HepG2 (cell line): ENCODE measurements at regions not wholly inside any gene's neighbourhood (a gene's known extent, or its start where the extent isn't known, plus 50 kb on each side); places are given as distances from the start of the nearest gene placed in this dataset.

Experiments
- ATAC-seq: fragments of 200-7000 bp; cut with Tn5 transposase; 3 replicates; pipeline ENCODE4 v1.9.1; 2020; ENCODE audit warnings: mild to moderate bottlenecking, moderate library complexity
- BruUV-seq: library from RNA; stranded (reverse); fragments of 400-500 nt; replicated peaks from 2 replicates; lab custom pipeline; 2021; lab: Mats Ljungman, UMichigan
- CTCF ChIA-PET: fragments of 300-600 bp; formaldehyde crosslinking; extraction: SDS; loops from one replicate; lab custom pipeline; 2021; ENCODE audit warnings: low total read pairs, inconsistent platforms, low intra/inter-chr PET ratio; lab: Yijun Ruan, JAX
- POLR2A ChIA-PET: fragments of 350-600 bp; sonication (Branson Sonifier 250); formaldehyde crosslinking; loops from one replicate; lab custom pipeline; 2020; ENCODE audit warnings: antibody characterized with exemption, inconsistent platforms; lab: Yijun Ruan, JAX
- DNase-seq: peaks from one replicate; pipeline ENCODE4 v3.0.0-alpha.2; 2015; ENCODE audit warnings: low spot score
- FAIRE-seq: peaks from 3 replicates; lab custom pipeline; 2011; peaks lifted over from hg19 to GRCh38; lab: Jason Lieb, UNC
- H2AFZ ChIP-seq: one replicate; pipeline ENCODE4 v1.6.1; 2011; ENCODE audit warnings: low read length, inconsistent platforms
- H3K27ac ChIP-seq: fragments of 300-600 bp; 3 replicates; pipeline ENCODE4 v1.8.0; 2011; ENCODE audit warnings: mixed run types, mild to moderate bottlenecking, mixed read lengths, low read length, inconsistent platforms; ENCODE audit not compliant: insufficient read depth; ENCODE audit errors: extremely low read length
- H3K27me3 ChIP-seq, 2 experiments: fragments of 200-600 bp in 1 of 2; 2 replicates in 1 of 2; 3 replicates in 1 of 2; pipeline versions ENCODE4 v1.6.0 to v1.8.0; 2011; ENCODE audit warnings: low read length in 2 of 2, mild to moderate bottlenecking in 2 of 2, moderate library complexity in 2 of 2, inconsistent platforms in 1 of 2; ENCODE audit not compliant: insufficient read depth in 2 of 2, control insufficient read depth in 1 of 2
- H3K36me3 ChIP-seq, 2 experiments: fragments of 200-600 bp in 1 of 2; replicated peaks in 1 of 2; 2 replicates in 1 of 2; 3 replicates in 1 of 2; pipeline versions ENCODE4 v1.5.1 to v1.8.0; 2011; ENCODE audit warnings: low read length in 2 of 2, inconsistent platforms in 1 of 2; ENCODE audit not compliant: insufficient read depth in 2 of 2, control insufficient read depth in 1 of 2
- H3K4me1 ChIP-seq: 2 replicates; pipeline ENCODE4 v1.5.1; 2012; ENCODE audit warnings: low read length, inconsistent platforms; ENCODE audit not compliant: insufficient read depth
- H3K4me2 ChIP-seq: 2 replicates; pipeline ENCODE4 v1.6.0; 2011; ENCODE audit warnings: low read depth, low read length, inconsistent platforms
- H3K4me3 ChIP-seq, 3 experiments: fragments of 200-600 bp in 1 of 3; sonication (generic), shearing (Covaris generic) in 1 of 3; replicated peaks in 1 of 3; 2 replicates each; pipeline ENCODE4 v1.5.1; 2011 to 2016; ENCODE audit warnings: low read length in 3 of 3, inconsistent platforms in 2 of 3, low read depth in 2 of 3, mild to moderate bottlenecking in 2 of 3, control low read depth in 1 of 3, mixed read lengths in 1 of 3; ENCODE audit not compliant: insufficient read depth in 1 of 3
- H3K79me2 ChIP-seq: one replicate; pipeline ENCODE4 v1.6.1; 2011; ENCODE audit warnings: low read length, inconsistent platforms; ENCODE audit not compliant: insufficient read depth
- H3K9ac ChIP-seq: 2 replicates; pipeline ENCODE4 v1.6.0; 2011; ENCODE audit warnings: mild to moderate bottlenecking, low read depth, low read length, inconsistent platforms; ENCODE audit not compliant: insufficient read depth
- H3K9me3 ChIP-seq: 2 replicates; pipeline ENCODE4 v1.5.1; 2012; ENCODE audit warnings: mild to moderate bottlenecking, low read length
- H4K20me1 ChIP-seq: 2 replicates; pipeline ENCODE4 v1.6.0; 2011; ENCODE audit warnings: inconsistent platforms, mild to moderate bottlenecking, low read length, moderate library complexity; ENCODE audit not compliant: insufficient read depth
- CEBPB ChIP-seq: IDR thresholded peaks from 2 replicates; pipeline ENCODE4 v1.6.1; 2011; ENCODE audit warnings: low read depth, low read length, improper control_type of control experiment, borderline replicate concordance
- FOXA1 ChIP-seq, 2 experiments: fragments of 450-650 bp in 1 of 2; sonication (generic) in 1 of 2; formaldehyde crosslinking in 1 of 2; IDR thresholded peaks; 2 replicates each; pipeline versions ENCODE4 v1.4.0 to v1.6.1; 2016 to 2020; ENCODE audit warnings: missing genetic modification reagents in 1 of 2
- HNRNPL ChIP-seq: fragments of 200-400 bp; formaldehyde crosslinking; IDR thresholded peaks from 2 replicates; pipeline ENCODE4 v1.6.1; 2017; ENCODE audit warnings: mild to moderate bottlenecking, low read depth, low read length
- KDM4B ChIP-seq: sonication (generic); formaldehyde crosslinking; IDR thresholded peaks from 2 replicates; pipeline ENCODE4 v1.4.0; 2020; ENCODE audit warnings: missing genetic modification reagents
- KLF15 ChIP-seq: sonication (generic); formaldehyde crosslinking; IDR thresholded peaks from 2 replicates; pipeline ENCODE4 v1.8.1; 2023; ENCODE audit warnings: borderline replicate concordance, mild to moderate bottlenecking, inconsistent platforms, missing genetic modification reagents, mixed read lengths
- MXD4 ChIP-seq: IDR thresholded peaks from 2 replicates; pipeline ENCODE4 v1.6.1; 2016; ENCODE audit warnings: mild to moderate bottlenecking, missing biosample characterization, missing genetic modification reagents
- PHF20 ChIP-seq: sonication (generic); formaldehyde crosslinking; IDR thresholded peaks from 2 replicates; pipeline ENCODE4 v1.5.0; 2020; ENCODE audit warnings: mild to moderate bottlenecking, missing genetic modification reagents
- TAF15 ChIP-seq: fragments of 200-400 bp; formaldehyde crosslinking; IDR thresholded peaks from one replicate; pipeline ENCODE4 v1.6.1; 2018; ENCODE audit warnings: mild to moderate bottlenecking, low read depth, low read length; ENCODE audit not compliant: poor library complexity, severe bottlenecking
- ZBTB38 ChIP-seq: sonication (generic); formaldehyde crosslinking; IDR thresholded peaks from 2 replicates; pipeline ENCODE4 v1.5.1; 2020; ENCODE audit warnings: mild to moderate bottlenecking, missing genetic modification reagents
- ZFYVE20 ChIP-seq: sonication (generic); formaldehyde crosslinking; IDR thresholded peaks from 2 replicates; pipeline ENCODE4 v1.8.0; 2023; ENCODE audit warnings: low read depth, mild to moderate bottlenecking, moderate library complexity, missing genetic modification reagents, borderline replicate concordance
- ZNF530 ChIP-seq: sonication (generic); formaldehyde crosslinking; IDR thresholded peaks from 2 replicates; pipeline ENCODE4 v1.5.0; 2020; ENCODE audit warnings: low read depth, mild to moderate bottlenecking, missing genetic modification reagents
- ZNF777 ChIP-seq: sonication (generic); formaldehyde crosslinking; IDR thresholded peaks from 2 replicates; pipeline ENCODE4 v1.4.0; 2020; ENCODE audit warnings: missing genetic modification reagents
- WGBS: methylation state at CpG from one replicate; pipeline ENCODE4 v1.1.6; 2017; ENCODE audit warnings: low lambda C conversion rate; 5-methylcytosine and 5-hydroxymethylcytosine counted together
- in situ Hi-C: cut with HindIII; loops from 2 replicates; pipeline ENCODE4 v1.10.0; 2017; ENCODE audit warnings: low pct_unique_long_range_greater_than_20kb; ENCODE audit not compliant: extremely low pct_ligation_motif_present
- intact Hi-C: fragments of 100-400 bp; cut with micrococcal nuclease; formaldehyde crosslinking; loops from one replicate; pipeline ENCODE4 v1.10.0; 2022; ENCODE audit not compliant: unreplicated experiment
- TF ChIP-seq, protein P1 (sequence below): sonication (generic); formaldehyde crosslinking; IDR thresholded peaks from 2 replicates; pipeline ENCODE4 v1.4.0; 2020; ENCODE audit warnings: low read depth, missing genetic modification reagents
- TF ChIP-seq, protein P2 (sequence below): sonication (generic); formaldehyde crosslinking; IDR thresholded peaks from 2 replicates; pipeline ENCODE4 v1.4.0; 2020; ENCODE audit warnings: missing genetic modification reagents

DNA sequence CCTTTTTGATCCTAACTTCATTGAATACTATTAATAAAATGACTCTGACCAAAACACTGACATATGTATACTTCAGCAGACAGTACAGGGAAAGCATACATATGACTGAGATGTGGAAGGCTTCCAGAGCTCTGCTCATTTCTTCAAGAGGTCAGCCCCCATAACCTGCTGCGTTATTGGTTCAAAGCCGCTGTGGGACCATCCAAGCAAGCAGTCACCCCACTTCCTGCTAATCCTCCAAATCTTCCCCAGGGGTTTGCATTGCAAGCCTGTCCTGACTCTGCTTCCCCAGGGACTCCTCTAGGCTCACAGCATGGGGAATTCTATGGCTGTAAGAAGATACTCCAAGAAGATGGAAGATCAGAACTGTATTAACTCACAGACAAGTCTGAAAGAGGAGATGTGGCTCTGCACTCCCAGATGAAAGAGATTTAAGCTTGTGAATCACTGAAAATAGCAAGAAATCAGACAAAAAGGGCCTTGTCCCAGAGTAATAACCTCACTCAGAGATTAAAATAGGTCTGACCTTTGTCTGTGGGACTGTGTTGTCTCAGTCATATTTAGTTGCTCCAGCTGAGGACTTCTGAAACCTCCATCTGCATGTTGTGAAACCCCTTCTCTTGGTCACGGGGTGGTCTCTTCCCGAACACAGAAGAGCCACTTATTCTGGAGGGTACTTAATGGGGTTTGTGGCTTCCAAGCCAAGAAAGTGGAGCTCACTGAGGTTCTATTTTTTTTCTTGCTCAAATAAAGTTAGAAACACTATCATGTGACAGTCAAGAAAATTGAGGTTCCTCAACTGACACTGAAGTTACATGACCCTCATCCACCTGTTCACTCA is 101.5 kb upstream of the MARCKS start:
- peaks cover 10% of the 10 kb centered on the region for H3K4me1 ChIP-seq
- H3K9ac ChIP-seq, result no peak overlapping the region
- CTCF ChIA-PET, result no interaction called here
- POLR2A ChIA-PET, result no interaction called here
- no TSS peak for BruUV-seq
- intact Hi-C loops (no loop called here), in situ Hi-C loops (no loop called here)
- no peak overlapping the region for H3K4me3 ChIP-seq
- H3K79me2 ChIP-seq, result no peaks in the 10 kb centered on the region
- no peak for DNase-seq
- 55% methylated on average over 4 of the region's 4 CpGs for WGBS
- no peak overlapping the region for H3K4me2 ChIP-seq
- no peak for FAIRE-seq
- no peak overlapping the region for H3K27ac ChIP-seq
- H3K36me3 ChIP-seq, result no peaks in the 10 kb centered on the region
- H4K20me1 ChIP-seq, result no peaks in the 10 kb centered on the region
- H3K9me3 ChIP-seq, result no peaks in the 10 kb centered on the region
- ATAC-seq, result no peak
- H2AFZ ChIP-seq, result no peak overlapping the region
- no peak for TF ChIP-seq ZBTB38 (CRISPR knock-in tag)
- TF ChIP-seq TAF15, result no peak
- TF ChIP-seq MXD4 (CRISPR knock-in tag), result no peak
- TF ChIP-seq KDM4B (CRISPR knock-in tag), result no peak
- TF ChIP-seq, all 625 proteins: peak for 0
- no peaks in the 10 kb centered on the region for H3K27me3 ChIP-seq

DNA sequence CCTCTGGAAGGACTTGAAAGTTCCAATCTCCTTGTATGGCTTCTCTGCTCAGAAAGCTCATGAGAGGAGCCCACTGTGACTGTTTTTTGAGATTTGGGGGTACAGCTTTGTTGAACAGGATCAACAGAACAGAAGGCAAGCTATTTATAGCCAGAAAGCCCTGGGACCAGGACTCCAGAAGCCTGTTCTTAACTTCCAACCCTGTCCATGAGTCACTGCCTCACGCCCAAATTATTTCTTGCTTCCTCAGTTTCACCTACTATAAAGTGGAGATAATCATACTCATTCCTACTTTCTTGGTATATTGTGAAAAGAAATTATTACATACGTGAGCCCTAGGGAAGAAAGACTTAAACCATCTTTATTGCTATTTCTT is 100.9 kb upstream of the MARCKS start:
- Histone ChIP-seq H3K79me2 (no peaks in the 10 kb centered on the region), H3K4me2 (no peak overlapping the region), H3K27me3 (no peaks in the 10 kb centered on the region), H3K9ac (no peak overlapping the region), H3K36me3 (no peaks in the 10 kb centered on the region), H3K4me1 (peaks cover 9% of the 10 kb centered on the region; the same call in 1 of the 2 replicates), H3K9me3 (no peaks in the 10 kb centered on the region), H3K4me3 (no peak overlapping the region), H4K20me1 (no peaks in the 10 kb centered on the region), H2AFZ (no peak overlapping the region), H3K27ac (no peak overlapping the region)
- ATAC-seq, result no peak
- no TSS peak for BruUV-seq
- ChIA-PET POLR2A (no interaction called here), CTCF (no interaction called here)
- TF ChIP-seq ZFYVE20 (CRISPR knock-in tag) (no peak), CEBPB (no peak), KLF15 (CRISPR knock-in tag) (no peak), FOXA1 (IDR thresholded peaks at IDR 0.05) (no peak), FOXA1 (CRISPR knock-in tag; IDR thresholded peaks at IDR 0.05) (no peak), ZNF777 (no peak), ZNF530 (CRISPR knock-in tag) (no peak), PHF20 (CRISPR knock-in tag) (no peak), HNRNPL (no peak)
- TF ChIP-seq, protein P1, sequence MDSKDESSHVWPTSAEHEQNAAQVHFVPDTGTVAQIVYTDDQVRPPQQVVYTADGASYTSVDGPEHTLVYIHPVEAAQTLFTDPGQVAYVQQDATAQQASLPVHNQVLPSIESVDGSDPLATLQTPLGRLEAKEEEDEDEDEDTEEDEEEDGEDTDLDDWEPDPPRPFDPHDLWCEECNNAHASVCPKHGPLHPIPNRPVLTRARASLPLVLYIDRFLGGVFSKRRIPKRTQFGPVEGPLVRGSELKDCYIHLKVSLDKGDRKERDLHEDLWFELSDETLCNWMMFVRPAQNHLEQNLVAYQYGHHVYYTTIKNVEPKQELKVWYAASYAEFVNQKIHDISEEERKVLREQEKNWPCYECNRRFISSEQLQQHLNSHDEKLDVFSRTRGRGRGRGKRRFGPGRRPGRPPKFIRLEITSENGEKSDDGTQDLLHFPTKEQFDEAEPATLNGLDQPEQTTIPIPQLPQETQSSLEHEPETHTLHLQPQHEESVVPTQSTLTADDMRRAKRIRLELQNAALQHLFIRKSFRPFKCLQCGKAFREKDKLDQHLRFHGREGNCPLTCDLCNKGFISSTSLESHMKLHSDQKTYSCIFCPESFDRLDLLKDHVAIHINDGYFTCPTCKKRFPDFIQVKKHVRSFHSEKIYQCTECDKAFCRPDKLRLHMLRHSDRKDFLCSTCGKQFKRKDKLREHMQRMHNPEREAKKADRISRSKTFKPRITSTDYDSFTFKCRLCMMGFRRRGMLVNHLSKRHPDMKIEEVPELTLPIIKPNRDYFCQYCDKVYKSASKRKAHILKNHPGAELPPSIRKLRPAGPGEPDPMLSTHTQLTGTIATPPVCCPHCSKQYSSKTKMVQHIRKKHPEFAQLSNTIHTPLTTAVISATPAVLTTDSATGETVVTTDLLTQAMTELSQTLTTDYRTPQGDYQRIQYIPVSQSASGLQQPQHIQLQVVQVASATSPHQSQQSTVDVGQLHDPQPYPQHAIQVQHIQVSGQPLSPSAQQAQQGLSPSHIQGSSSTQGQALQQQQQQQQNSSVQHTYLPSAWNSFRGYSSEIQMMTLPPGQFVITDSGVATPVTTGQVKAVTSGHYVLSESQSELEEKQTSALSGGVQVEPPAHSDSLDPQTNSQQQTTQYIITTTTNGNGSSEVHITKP (CRISPR knock-in tag), result no peak
- TF ChIP-seq, protein P2, sequence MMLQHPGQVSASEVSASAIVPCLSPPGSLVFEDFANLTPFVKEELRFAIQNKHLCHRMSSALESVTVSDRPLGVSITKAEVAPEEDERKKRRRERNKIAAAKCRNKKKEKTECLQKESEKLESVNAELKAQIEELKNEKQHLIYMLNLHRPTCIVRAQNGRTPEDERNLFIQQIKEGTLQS (CRISPR knock-in tag), result no peak
- intact Hi-C loops, result no loop called here
- in situ Hi-C loops, result no loop called here
- DNase-seq, result no peak
- FAIRE-seq, result no peak
- WGBS, result 55% methylated on average over 2 of the region's 2 CpGs
